RPMI7951 (cell line): ENCODE measurements at regions not wholly inside any gene's neighbourhood (a gene's known extent, or its start where the extent isn't known, plus 50 kb on each side); places are given as distances from the start of the nearest gene placed in this dataset.

Experiments
- DNase-seq: peaks from one replicate; pipeline ENCODE4 v3.0.0-alpha.2; 2012; ENCODE audit warnings: low read depth

DNA sequence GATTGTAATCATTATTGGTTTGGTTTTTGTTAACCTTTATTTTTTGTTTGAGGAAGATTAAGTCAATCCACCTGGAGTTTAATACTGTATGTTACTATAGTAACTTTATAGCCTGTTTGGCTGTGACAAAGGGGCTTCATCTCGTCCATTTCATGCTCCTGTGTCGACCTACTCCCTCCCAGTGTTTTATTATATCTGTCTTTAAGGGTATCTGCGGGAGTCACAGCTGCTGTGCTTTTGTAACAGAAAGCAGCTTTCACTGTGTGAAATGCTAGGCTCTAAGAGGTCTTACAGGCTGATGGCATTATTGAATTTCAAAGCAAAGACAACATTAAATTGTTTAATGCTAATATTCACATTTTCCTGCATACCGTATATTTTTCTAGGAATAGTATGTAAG, 698.0 kb upstream of the POU3F2 start:
- no peak for DNase-seq

GRCh38 chr6:98137391-98137790, 697.0 kb upstream of the POU3F2 start:
- DNase-seq = no peak

DNA sequence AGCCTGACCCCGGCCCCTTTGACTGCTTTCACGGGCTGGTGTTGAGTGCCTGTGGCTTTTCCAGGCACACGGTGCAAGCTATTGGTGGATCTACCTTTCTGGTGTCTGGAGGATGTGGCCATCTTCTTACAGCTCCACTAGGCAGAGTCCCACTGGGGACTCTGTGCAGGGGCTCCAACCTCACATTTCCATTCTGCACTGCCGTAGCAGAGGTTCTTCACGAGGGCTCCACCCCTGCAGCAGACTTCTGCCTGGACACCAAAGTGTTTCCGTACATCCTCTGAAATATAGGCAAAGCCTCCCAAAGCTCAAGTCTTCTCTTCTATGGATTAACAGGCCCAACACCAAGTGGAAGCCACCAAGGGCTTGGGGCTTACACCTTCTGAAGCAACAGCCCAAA, 691.5 kb upstream of the POU3F2 start:
- DNase-seq = no peak

GRCh38 chr6:98146656-98147055, 687.7 kb upstream of the POU3F2 start:
- DNase-seq = no peak

DNA sequence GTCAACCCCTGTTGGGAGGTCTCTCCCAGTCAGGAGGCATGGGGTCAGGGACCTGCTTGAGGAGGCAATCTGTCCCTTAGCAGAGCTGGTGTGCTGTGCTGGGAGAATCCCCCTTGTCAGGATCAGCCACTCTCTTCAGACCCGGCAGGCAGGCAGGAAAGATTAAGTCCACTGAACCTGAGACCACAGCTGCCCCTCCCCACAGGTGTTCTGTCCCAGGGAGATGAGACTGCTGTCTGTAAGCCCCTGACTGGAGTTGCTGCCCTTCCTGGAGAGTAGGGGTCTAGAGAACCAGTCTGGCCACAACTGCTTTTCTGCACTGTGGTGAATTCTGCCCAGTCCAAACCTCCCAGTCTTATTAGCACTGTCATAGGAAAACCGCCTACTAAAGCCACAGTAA, 677.8 kb upstream of the POU3F2 start:
- DNase-seq = no peak

- no peak for DNase-seq
These were observed 654.8 kb upstream of the POU3F2 start for GRCh38 chr6:98179606-98180005.

- no peak for DNase-seq
These were observed 634.3 kb upstream of the POU3F2 start for GRCh38 chr6:98200084-98200483.

- DNase-seq = no peak
These were observed 631.1 kb upstream of the POU3F2 start for GRCh38 chr6:98203170-98203806.

DNA sequence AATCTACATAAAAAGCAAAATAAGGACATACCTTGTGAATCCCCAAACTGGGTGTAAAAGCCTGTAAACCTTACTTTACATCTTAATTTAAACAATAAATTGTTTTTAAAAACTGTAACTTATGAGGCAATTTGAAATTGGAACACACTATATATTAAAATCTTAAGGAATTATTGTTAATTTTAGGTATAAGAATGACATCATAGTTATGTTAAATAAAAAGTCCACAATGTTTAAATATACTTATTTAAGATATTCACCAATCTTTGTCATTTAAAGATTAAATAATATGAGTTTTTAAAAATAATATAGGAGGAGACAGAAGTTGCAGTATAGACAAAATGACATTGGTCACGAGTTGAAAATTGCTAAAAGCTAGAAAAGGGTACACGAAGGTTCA, 621.9 kb upstream of the POU3F2 start:
- DNase-seq = no peak

- DNase-seq = no peak
These were observed 618.8 kb upstream of the POU3F2 start for GRCh38 chr6:98215531-98215930.

- no peak for DNase-seq
These were observed 604.1 kb upstream of the POU3F2 start for GRCh38 chr6:98230250-98230649.

GRCh38 chr6:98239057-98239456, 595.3 kb upstream of the POU3F2 start:
- DNase-seq = no peak

GRCh38 chr6:98241630-98242029, 592.7 kb upstream of the POU3F2 start:
- DNase-seq = no peak

- no peak for DNase-seq
These were observed 579.8 kb upstream of the POU3F2 start for GRCh38 chr6:98254624-98255023.

- no peak for DNase-seq
These were observed 574.0 kb upstream of the POU3F2 start for GRCh38 chr6:98260382-98260781.

GRCh38 chr6:98272060-98272459, 562.3 kb upstream of the POU3F2 start:
- DNase-seq = no peak

GRCh38 chr6:98274691-98275090, 559.7 kb upstream of the POU3F2 start:
- no peak for DNase-seq

DNA sequence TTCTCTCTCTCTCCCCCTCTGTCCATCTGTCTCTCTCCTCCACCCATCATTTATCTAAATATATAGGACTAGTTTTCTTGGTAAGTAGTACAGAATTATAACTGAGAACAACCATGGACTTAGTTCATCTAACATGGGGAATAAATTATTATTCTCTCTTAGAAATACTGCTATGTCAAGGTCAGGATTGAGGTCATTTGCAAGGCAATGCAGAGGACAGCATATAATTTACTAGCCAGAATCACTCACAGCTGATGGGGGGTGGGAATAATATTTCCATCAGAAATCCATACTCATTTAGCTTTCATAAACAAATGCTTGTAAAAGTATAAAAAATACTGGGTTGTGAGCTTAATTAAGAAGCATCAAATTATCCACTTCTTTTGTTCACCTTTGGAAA, 553.9 kb upstream of the POU3F2 start:
- no peak for DNase-seq

- DNase-seq = no peak
These were observed 547.8 kb upstream of the POU3F2 start for GRCh38 chr6:98286620-98287019.

DNA sequence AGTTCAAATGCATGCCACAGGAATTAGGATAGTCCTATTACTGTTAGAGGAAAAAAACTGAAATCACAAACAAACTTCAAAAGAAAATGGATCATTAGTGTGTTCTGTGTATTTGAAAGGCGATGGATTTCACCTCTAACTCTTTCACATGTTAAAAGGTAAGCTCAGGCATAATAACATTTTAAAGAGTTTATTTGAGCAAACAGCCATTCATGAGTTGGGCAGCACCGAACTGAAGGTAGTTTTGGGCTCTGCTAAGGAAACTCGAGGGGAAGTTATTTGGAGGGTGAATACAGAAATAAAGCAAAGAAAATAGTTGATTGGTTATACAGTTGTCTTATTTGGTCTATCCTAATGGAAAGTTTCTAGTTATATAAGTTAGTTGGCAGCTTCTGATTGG, 546.5 kb upstream of the POU3F2 start:
- no peak for DNase-seq

GRCh38 chr6:98292810-98293209, 541.6 kb upstream of the POU3F2 start:
- DNase-seq = no peak

- DNase-seq = no peak
These were observed 538.7 kb upstream of the POU3F2 start for GRCh38 chr6:98295515-98296175.

GRCh38 chr6:98308564-98308963, 525.8 kb upstream of the POU3F2 start:
- DNase-seq = no peak

GRCh38 chr6:98310443-98310842, 523.9 kb upstream of the POU3F2 start:
- no peak for DNase-seq
